ENCODE measurements at regions not wholly inside any gene's neighbourhood (a gene's known extent, or its start where the extent isn't known, plus 50 kb on each side); places are given as distances from the start of the nearest gene placed in this dataset.

GRCh38 chr2:222102575-222103349, 196.0 kb downstream of the PAX3 start:
- no peak overlapping the region for H3K27ac ChIP-seq (ENCODE audit: low read depth in 1 of 2, low read length in 2 of 2)
- H3K36me3 Mint-ChIP-seq: no peaks in the 10 kb centered on the region
- H3K4me2 ChIP-seq (replicated peaks; ENCODE audit: extremely low read depth, low read length, poor library complexity, severe bottlenecking): no peak overlapping the region
- WGBS (ENCODE audit: insufficient coverage): 86% methylated on average over 1 of the region's 4 CpGs
- no peaks in the 10 kb centered on the region for H3K4me1 ChIP-seq (ENCODE audit: control insufficient read depth in 1 of 2, insufficient read depth in 2 of 2, low read length in 2 of 2)
- H3K9ac ChIP-seq (ENCODE audit: insufficient read depth, low read length, poor library complexity, severe bottlenecking): no peak overlapping the region
- DNase-seq: no peak
- no peaks in the 10 kb centered on the region for H3K4me1 Mint-ChIP-seq
- H4K20me1 ChIP-seq (ENCODE audit: insufficient read depth, low read length): no peaks in the 10 kb centered on the region
- no peak for TF ChIP-seq CTCF (IDR thresholded peaks at IDR 0.05)
- H3K9me3 Mint-ChIP-seq: peaks cover 0 to 1% (median 0%) of the 10 kb centered on the region in 7 donors
- peaks cover 0 to 3% (median 0%) of the 10 kb centered on the region in 3 donors for H3K27me3 Mint-ChIP-seq (ENCODE audit: low read depth in 3 of 3)
- H3K4me3 Mint-ChIP-seq: no peak overlapping the region
- no peaks in the 10 kb centered on the region for H3K9me3 ChIP-seq (replicated peaks in 1 of 2; ENCODE audit: control insufficient read depth in 1 of 2, insufficient read depth in 1 of 2, low read length in 2 of 2)
- H2AFZ ChIP-seq (ENCODE audit: insufficient read depth, low read depth, low read length, poor library complexity, severe bottlenecking): no peak overlapping the region
- no peak overlapping the region for H3K27ac Mint-ChIP-seq
- intact Hi-C loops (cut with micrococcal nuclease): no loop called here
- H3K79me2 ChIP-seq (ENCODE audit: insufficient read depth, low read length): no peaks in the 10 kb centered on the region
- no peak overlapping the region for H3K4me3 ChIP-seq (replicated peaks in 1 of 3; ENCODE audit: low read depth in 2 of 3, low read length in 3 of 3)
- H3K27me3 ChIP-seq (ENCODE audit: control insufficient read depth in 2 of 2, insufficient read depth in 2 of 2, low read length in 2 of 2): no peaks in the 10 kb centered on the region
- H3K36me3 ChIP-seq (replicated peaks in 1 of 2; ENCODE audit: control insufficient read depth in 1 of 2, insufficient read depth in 2 of 2, low read length in 2 of 2): no peaks in the 10 kb centered on the region

GRCh38 chr2:222100704-222101699, 197.8 kb downstream of the PAX3 start:
- H3K9ac ChIP-seq (ENCODE audit: insufficient read depth, low read length, poor library complexity, severe bottlenecking): no peak overlapping the region
- no peaks in the 10 kb centered on the region for H3K36me3 ChIP-seq (replicated peaks in 1 of 2; ENCODE audit: control insufficient read depth in 1 of 2, insufficient read depth in 2 of 2, low read length in 2 of 2)
- H3K4me1 ChIP-seq (ENCODE audit: control insufficient read depth in 1 of 2, insufficient read depth in 2 of 2, low read length in 2 of 2): no peaks in the 10 kb centered on the region
- no peak overlapping the region for H2AFZ ChIP-seq (ENCODE audit: insufficient read depth, low read depth, low read length, poor library complexity, severe bottlenecking)
- no peak overlapping the region for H3K4me2 ChIP-seq (replicated peaks; ENCODE audit: extremely low read depth, low read length, poor library complexity, severe bottlenecking)
- no peak overlapping the region for H3K27ac ChIP-seq (ENCODE audit: low read depth in 1 of 2, low read length in 2 of 2)
- 100% methylated on average over 2 of the region's 5 CpGs for WGBS (ENCODE audit: insufficient coverage)
- no peak overlapping the region for H3K4me3 Mint-ChIP-seq
- intact Hi-C loops (cut with micrococcal nuclease): no loop called here
- no peak for DNase-seq
- H3K79me2 ChIP-seq (ENCODE audit: insufficient read depth, low read length): no peaks in the 10 kb centered on the region
- no peaks in the 10 kb centered on the region for H3K27me3 ChIP-seq (ENCODE audit: control insufficient read depth in 2 of 2, insufficient read depth in 2 of 2, low read length in 2 of 2)
- peaks cover 0 to 1% (median 0%) of the 10 kb centered on the region in 7 donors for H3K9me3 Mint-ChIP-seq
- no peak overlapping the region for H3K4me3 ChIP-seq (replicated peaks in 1 of 3; ENCODE audit: low read depth in 2 of 3, low read length in 3 of 3)
- H3K27ac Mint-ChIP-seq: no peak overlapping the region
- TF ChIP-seq CTCF (IDR thresholded peaks at IDR 0.05): no peak
- no peaks in the 10 kb centered on the region for H3K9me3 ChIP-seq (replicated peaks in 1 of 2; ENCODE audit: control insufficient read depth in 1 of 2, insufficient read depth in 1 of 2, low read length in 2 of 2)
- H3K27me3 Mint-ChIP-seq (ENCODE audit: low read depth in 3 of 3): peaks cover 0 to 3% (median 0%) of the 10 kb centered on the region in 3 donors
- H3K4me1 Mint-ChIP-seq: no peaks in the 10 kb centered on the region
- H4K20me1 ChIP-seq (ENCODE audit: insufficient read depth, low read length): no peaks in the 10 kb centered on the region
- no peaks in the 10 kb centered on the region for H3K36me3 Mint-ChIP-seq

Data from CD14-positive monocyte (primary cell).